T-cell (primary cell): ENCODE measurements at regions not wholly inside any gene's neighbourhood (a gene's known extent, or its start where the extent isn't known, plus 50 kb on each side); places are given as distances from the start of the nearest gene placed in this dataset.

Experiments
- ATAC-seq, 4 experiments: fragments of 200-7000 bp in 3 of 4; fragments of 150-1000 bp in 1 of 4; cut with Tn5 transposase; replicated peaks in 1 of 4; 1 replicate in 3 of 4; 2 replicates in 1 of 4; pipeline ENCODE4 v1.10.0; 2021; ENCODE audit warnings: moderate library complexity in 3 of 4, mild to moderate bottlenecking in 2 of 4, moderate number of reproducible peaks in 1 of 4
- CTCF ChIA-PET, 2 donors: fragments of 300-600 bp; sonication (Branson Sonifier 250); formaldehyde crosslinking; loops; one replicate each; lab custom pipeline; 2022; ENCODE audit warnings: antibody characterized with exemption in 2 of 2; lab: Charles Lee
- POLR2A ChIA-PET, 2 donors: fragments of 300-600 bp; sonication (Branson Sonifier 250); formaldehyde crosslinking; loops; one replicate each; lab custom pipeline; 2022; ENCODE audit warnings: antibody characterized with exemption in 2 of 2; lab: Charles Lee
- DNase-seq, 35 experiments: peaks; one replicate each; pipeline versions ENCODE4 v3.0.0 to v3.0.0-alpha.2; 2013 to 2023
- H3K27ac ChIP-seq: one replicate; pipeline ENCODE4 v1.5.1; 2013; ENCODE audit warnings: low read length
- H3K27me3 ChIP-seq, 2 experiments: replicated peaks in 1 of 2; 1 replicate in 1 of 2; 2 replicates in 1 of 2; pipeline versions ENCODE4 v1.6.1 to v1.7.0; 2013; ENCODE audit warnings: low read length in 1 of 2, mixed read lengths in 1 of 2; ENCODE audit not compliant: control insufficient read depth in 2 of 2, insufficient read depth in 2 of 2; ENCODE audit errors: extremely low read depth in 1 of 2
- H3K36me3 ChIP-seq, 2 donors: 1 replicate in 1 of 2; 2 replicates in 1 of 2; pipeline versions ENCODE4 v1.6.1 to v1.7.0; 2013; ENCODE audit warnings: low read length in 1 of 2; ENCODE audit not compliant: control insufficient read depth in 2 of 2, insufficient read depth in 1 of 2; ENCODE audit errors: extremely low read depth in 1 of 2
- H3K4me1 ChIP-seq, 2 experiments: 1 replicate in 1 of 2; 2 replicates in 1 of 2; pipeline versions ENCODE4 v1.6.1 to v1.7.0; 2013; ENCODE audit warnings: low read length in 2 of 2, mixed read lengths in 1 of 2; ENCODE audit not compliant: insufficient read depth in 2 of 2, control insufficient read depth in 1 of 2; ENCODE audit errors: extremely low read depth in 1 of 2
- H3K4me3 ChIP-seq, 2 donors: 1 replicate in 1 of 2; 2 replicates in 1 of 2; pipeline versions ENCODE4 v1.5.1 to v1.7.0; 2013; ENCODE audit warnings: mild to moderate bottlenecking in 2 of 2, low read length in 1 of 2, moderate library complexity in 1 of 2; ENCODE audit not compliant: control insufficient read depth in 1 of 2; ENCODE audit errors: extremely low read depth in 1 of 2
- H3K9me3 ChIP-seq: 2 replicates; pipeline ENCODE4 v1.7.0; 2013
- H3K27ac Mint-ChIP-seq, 2 donors: one replicate each; pipeline ENCODE4 v1.8.0; 2020 to 2021; ENCODE audit warnings: mild to moderate bottlenecking in 2 of 2, mixed read lengths in 2 of 2
- H3K27me3 Mint-ChIP-seq, 2 donors: one replicate each; pipeline ENCODE4 v1.8.0; 2021 to 2022; ENCODE audit warnings: mixed read lengths in 2 of 2
- H3K36me3 Mint-ChIP-seq: one replicate; pipeline ENCODE4 v1.8.0; 2021; ENCODE audit warnings: mixed read lengths
- H3K4me1 Mint-ChIP-seq, 3 donors: one replicate each; pipeline ENCODE4 v1.8.0; 2020 to 2022; ENCODE audit warnings: mixed read lengths in 3 of 3, mild to moderate bottlenecking in 1 of 3
- H3K4me3 Mint-ChIP-seq, 3 donors: one replicate each; pipeline ENCODE4 v1.8.0; 2020 to 2022; ENCODE audit warnings: mild to moderate bottlenecking in 3 of 3, mixed read lengths in 3 of 3, moderate library complexity in 3 of 3
- H3K9me3 Mint-ChIP-seq, 3 donors: one replicate each; pipeline ENCODE4 v1.8.0; 2020 to 2022; ENCODE audit warnings: mixed read lengths in 3 of 3
- WGBS: methylation state at CpG from one replicate; pipeline ENCODE4 v1.1.5; 2013; ENCODE audit warnings: missing lambda C conversion rate; ENCODE audit not compliant: insufficient coverage; 5-methylcytosine and 5-hydroxymethylcytosine counted together

- POLR2A ChIA-PET, result interaction anchor here in 1 of 2 donors (0.6 to 0.7 kb wide), 2 partner anchors 26 to 114 kb away, joined by 4 to 7 read pairs; no protein-coding TSS in a partner anchor
- no peak overlapping the region for H3K4me3 Mint-ChIP-seq
- Histone ChIP-seq H3K27me3 (no peaks in the 10 kb centered on the region), H3K36me3 (no peaks in the 10 kb centered on the region), H3K4me3 (no peak overlapping the region), H3K27ac (no peak overlapping the region), H3K9me3 (no peaks in the 10 kb centered on the region), H3K4me1 (no peaks in the 10 kb centered on the region)
- CTCF ChIA-PET, result no interaction called here
- WGBS, result 100% methylated on average over 1 of the region's 4 CpGs
- H3K27me3 Mint-ChIP-seq, result no peaks in the 10 kb centered on the region
- H3K36me3 Mint-ChIP-seq, result no peaks in the 10 kb centered on the region
- DNase-seq, result no peak
- no peak for ATAC-seq
- H3K9me3 Mint-ChIP-seq, result peaks cover 11 to 20% (median 13%) of the 10 kb centered on the region in 3 donors
- H3K4me1 Mint-ChIP-seq, result no peaks in the 10 kb centered on the region
- H3K27ac Mint-ChIP-seq, result no peak overlapping the region
These were observed 891.3 kb downstream of the TLE1 start for GRCh38 chr9:80797831-80798688.

GRCh38 chr9:80797101-80797829, 892.1 kb downstream of the TLE1 start:
- peaks cover 11 to 18% (median 13%) of the 10 kb centered on the region in 3 donors for H3K9me3 Mint-ChIP-seq
- H3K36me3 Mint-ChIP-seq, result no peaks in the 10 kb centered on the region
- no peak overlapping the region for H3K4me3 Mint-ChIP-seq
- ATAC-seq (no peak), DNase-seq (no peak)
- no peak overlapping the region for H3K4me3 ChIP-seq
- H3K36me3 ChIP-seq, result no peaks in the 10 kb centered on the region
- no peaks in the 10 kb centered on the region for H3K9me3 ChIP-seq
- H3K27ac ChIP-seq, result no peak overlapping the region
- H3K27me3 ChIP-seq, result no peaks in the 10 kb centered on the region
- POLR2A ChIA-PET, result interaction anchor here in 1 of 2 donors (0.6 to 0.7 kb wide), 2 partner anchors 27 to 113 kb away, joined by 4 to 7 read pairs; no protein-coding TSS in a partner anchor
- H3K27me3 Mint-ChIP-seq, result no peaks in the 10 kb centered on the region
- H3K4me1 Mint-ChIP-seq, result no peaks in the 10 kb centered on the region
- H3K27ac Mint-ChIP-seq, result no peak overlapping the region
- CTCF ChIA-PET, result no interaction called here
- 84% methylated on average over 3 of the region's 4 CpGs for WGBS
- H3K4me1 ChIP-seq, result no peaks in the 10 kb centered on the region

- H3K9me3 ChIP-seq, result no peaks in the 10 kb centered on the region
- H3K9me3 Mint-ChIP-seq, result peaks cover 11 to 18% (median 13%) of the 10 kb centered on the region in 3 donors
- H3K27ac Mint-ChIP-seq, result no peak overlapping the region
- ChIA-PET CTCF (no interaction called here), POLR2A (no interaction called here)
- no peak overlapping the region for H3K4me3 Mint-ChIP-seq
- no peak for DNase-seq
- H3K4me1 ChIP-seq, result no peaks in the 10 kb centered on the region
- WGBS, result 67% methylated on average over 2 of the region's 7 CpGs
- no peak overlapping the region for H3K4me3 ChIP-seq
- H3K27me3 Mint-ChIP-seq, result no peaks in the 10 kb centered on the region
- H3K27ac ChIP-seq, result no peak overlapping the region
- no peaks in the 10 kb centered on the region for H3K27me3 ChIP-seq
- H3K36me3 ChIP-seq, result no peaks in the 10 kb centered on the region
- ATAC-seq, result no peak
- no peaks in the 10 kb centered on the region for H3K4me1 Mint-ChIP-seq
- no peaks in the 10 kb centered on the region for H3K36me3 Mint-ChIP-seq
These were observed 892.7 kb downstream of the TLE1 start for GRCh38 chr9:80796632-80797031.

- no peak for ATAC-seq
- no peaks in the 10 kb centered on the region for H3K36me3 Mint-ChIP-seq
- H3K4me1 Mint-ChIP-seq, result no peaks in the 10 kb centered on the region
- no peak overlapping the region for H3K4me3 Mint-ChIP-seq
- ChIA-PET CTCF (no interaction called here), POLR2A (interaction anchor here in 1 of 2 donors (0.5 kb wide), 1 partner anchor 31 kb away, joined by 3 read pairs; no protein-coding TSS in a partner anchor)
- H3K4me1 ChIP-seq, result no peaks in the 10 kb centered on the region
- H3K27me3 ChIP-seq, result no peaks in the 10 kb centered on the region
- H3K27ac Mint-ChIP-seq, result no peak overlapping the region
- no peaks in the 10 kb centered on the region for H3K9me3 ChIP-seq
- H3K4me3 ChIP-seq, result no peak overlapping the region
- WGBS, result no CpG with 5 or more reads among the region's 5 CpGs
- H3K9me3 Mint-ChIP-seq, result peaks cover 7 to 12% (median 9%) of the 10 kb centered on the region in 3 donors
- no peaks in the 10 kb centered on the region for H3K36me3 ChIP-seq
- H3K27me3 Mint-ChIP-seq, result no peaks in the 10 kb centered on the region
- H3K27ac ChIP-seq, result no peak overlapping the region
- no peak for DNase-seq
These were observed 895.1 kb downstream of the TLE1 start for GRCh38 chr9:80794197-80794596.

- no peaks in the 10 kb centered on the region for H3K36me3 Mint-ChIP-seq
- peaks cover 7 to 12% (median 9%) of the 10 kb centered on the region in 3 donors for H3K9me3 Mint-ChIP-seq
- ATAC-seq (no peak), DNase-seq (no peak)
- no peaks in the 10 kb centered on the region for H3K4me1 ChIP-seq
- no peaks in the 10 kb centered on the region for H3K27me3 Mint-ChIP-seq
- H3K4me1 Mint-ChIP-seq, result no peaks in the 10 kb centered on the region
- H3K4me3 Mint-ChIP-seq, result no peak overlapping the region
- CTCF ChIA-PET, result no interaction called here
- no peaks in the 10 kb centered on the region for H3K36me3 ChIP-seq
- no peak overlapping the region for H3K27ac ChIP-seq
- no peak overlapping the region for H3K27ac Mint-ChIP-seq
- H3K9me3 ChIP-seq, result no peaks in the 10 kb centered on the region
- H3K4me3 ChIP-seq, result no peak overlapping the region
- POLR2A ChIA-PET, result no interaction called here
- no peaks in the 10 kb centered on the region for H3K27me3 ChIP-seq
These were observed 895.6 kb downstream of the TLE1 start for GRCh38 chr9:80793706-80794105.

GRCh38 chr9:80792726-80793125, 896.6 kb downstream of the TLE1 start:
- Mint-ChIP-seq H3K4me1 (no peaks in the 10 kb centered on the region), H3K9me3 (peaks cover 6 to 16% (median 10%) of the 10 kb centered on the region in 3 donors), H3K27ac (no peak overlapping the region), H3K36me3 (no peaks in the 10 kb centered on the region), H3K27me3 (no peaks in the 10 kb centered on the region), H3K4me3 (no peak overlapping the region)
- Histone ChIP-seq H3K4me1 (no peaks in the 10 kb centered on the region), H3K36me3 (no peaks in the 10 kb centered on the region), H3K27ac (no peak overlapping the region), H3K4me3 (no peak overlapping the region), H3K27me3 (no peaks in the 10 kb centered on the region), H3K9me3 (no peaks in the 10 kb centered on the region)
- ChIA-PET CTCF (no interaction called here), POLR2A (no interaction called here)
- no peak for ATAC-seq
- no CpG with 5 or more reads among the region's 3 CpGs for WGBS
- DNase-seq, result no peak
